ENCODE measurements at regions not wholly inside any gene's neighbourhood (a gene's known extent, or its start where the extent isn't known, plus 50 kb on each side); places are given as distances from the start of the nearest gene placed in this dataset.

GRCh38 chr9:103803245-103803644 lies 290.9 kb upstream of the SMC2 start:
- DNase-seq: no peak

- DNase-seq: no peak
Measured at GRCh38 chr9:103804077-103804735, 289.9 kb upstream of the SMC2 start.

- DNase-seq: no peak
Measured at GRCh38 chr9:103809745-103810144, 284.4 kb upstream of the SMC2 start.

GRCh38 chr9:103811462-103811861 lies 282.6 kb upstream of the SMC2 start:
- no peak for DNase-seq

- no peak for DNase-seq
Measured at GRCh38 chr9:103816146-103816545, 278.0 kb upstream of the SMC2 start.

GRCh38 chr9:103819936-103820335 lies 274.2 kb upstream of the SMC2 start:
- DNase-seq: no peak

- no peak for DNase-seq
Measured at GRCh38 chr9:103821115-103821514, 273.0 kb upstream of the SMC2 start.

GRCh38 chr9:103837940-103838339 lies 256.2 kb upstream of the SMC2 start:
- DNase-seq: no peak

GRCh38 chr9:103839197-103839596 lies 254.9 kb upstream of the SMC2 start:
- no peak for DNase-seq

- DNase-seq: no peak
Measured at GRCh38 chr9:103867886-103868285, 226.2 kb upstream of the SMC2 start.

- no peak for DNase-seq
Measured at GRCh38 chr9:103872811-103873210, 221.3 kb upstream of the SMC2 start.

- no peak for DNase-seq
Measured at GRCh38 chr9:103881419-103881818, 212.7 kb upstream of the SMC2 start.

- no peak for DNase-seq
Measured at GRCh38 chr9:103889989-103890388, 204.1 kb upstream of the SMC2 start.

- DNase-seq: no peak
Measured at GRCh38 chr9:103894184-103894583, 199.9 kb upstream of the SMC2 start.

- no peak for DNase-seq
Measured at GRCh38 chr9:103898550-103898949, 195.6 kb upstream of the SMC2 start.

GRCh38 chr9:103899866-103900265 lies 194.2 kb upstream of the SMC2 start:
- no peak for DNase-seq

- no peak for DNase-seq
Measured at GRCh38 chr9:103900466-103900865, 193.6 kb upstream of the SMC2 start.

GRCh38 chr9:103902263-103902662 lies 191.8 kb upstream of the SMC2 start:
- DNase-seq: no peak

GRCh38 chr9:103904242-103904641 lies 189.9 kb upstream of the SMC2 start:
- DNase-seq: no peak

- DNase-seq: no peak
Measured at GRCh38 chr9:103913899-103914298, 180.2 kb upstream of the SMC2 start.

- no peak for DNase-seq
Measured at GRCh38 chr9:103919605-103920209, 174.4 kb upstream of the SMC2 start.

GRCh38 chr9:103928442-103928841 lies 165.7 kb upstream of the SMC2 start:
- no peak for DNase-seq

- DNase-seq: no peak
Measured at GRCh38 chr9:103941104-103941503, 153.0 kb upstream of the SMC2 start.

- DNase-seq: no peak
Measured at GRCh38 chr9:103942200-103942599, 151.9 kb upstream of the SMC2 start.

- no peak for DNase-seq
Measured at GRCh38 chr9:103942651-103943050, 151.5 kb upstream of the SMC2 start.

Data from CD4-positive, alpha-beta T cell treated with Interleukin-21 for 1 hour (primary cell).